ENCODE measurements at regions not wholly inside any gene's neighbourhood (a gene's known extent, or its start where the extent isn't known, plus 50 kb on each side); places are given as distances from the start of the nearest gene placed in this dataset.

DNA sequence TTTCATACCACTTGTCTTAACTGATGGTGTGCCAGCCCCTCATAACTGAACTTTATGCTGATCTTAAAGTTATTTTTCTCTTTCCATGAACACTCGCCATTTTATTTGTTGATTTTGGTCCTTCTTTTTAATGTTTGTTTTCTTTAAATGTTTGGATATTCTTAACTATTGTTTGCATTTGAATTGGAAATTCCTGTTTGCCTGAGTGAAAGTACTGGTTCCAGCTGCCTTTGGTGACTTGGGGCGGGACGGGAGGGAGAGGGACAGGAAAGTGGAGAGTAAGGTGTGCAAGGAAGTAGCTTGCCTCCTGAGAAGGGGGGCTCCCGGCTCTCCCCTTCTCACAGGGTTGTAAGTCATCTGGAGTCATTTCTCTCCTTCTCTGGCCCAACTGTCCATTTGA lies 287.1 kb upstream of the PPP2R3A start:
- no peaks in the 10 kb centered on the region for H3K79me1 ChIP-seq (ENCODE audit: low read depth in 1 of 2, low read length in 2 of 2)
- ATAC-seq (ENCODE audit: low read depth) (no peak), DNase-seq (no peak)
- H4K5ac ChIP-seq (ENCODE audit: low read depth, low read length) = no peak overlapping the region
- no peak overlapping the region for H3K14ac ChIP-seq (replicated peaks; ENCODE audit: low read depth, low read length)
- peaks cover 7% of the 10 kb centered on the region; the same call in 1 of the 2 replicates for H3K9me3 ChIP-seq (ENCODE audit: control insufficient read depth, insufficient read depth, low read length)
- H4K8ac ChIP-seq (ENCODE audit: low read depth in 2 of 2, low read length in 2 of 2) = no peak overlapping the region
- H2BK5ac ChIP-seq (ENCODE audit: low read depth, low read length, poor library complexity, severe bottlenecking) = no peak overlapping the region
- H3K36me3 ChIP-seq (ENCODE audit: control insufficient read depth, insufficient read depth, low read length) = no peaks in the 10 kb centered on the region
- intact Hi-C loops (cut with micrococcal nuclease) (no loop called here), dilution Hi-C loops (cut with HindIII; ENCODE audit: low sequenced_read_pairs, unreplicated experiment) (no loop called here), in situ Hi-C loops (cut with MboI; ENCODE audit: low sequenced_read_pairs) (no loop called here)
- BruUV-seq (replicated peaks) = no TSS peak
- no peak overlapping the region for H4K91ac ChIP-seq (ENCODE audit: insufficient read depth, low read depth, low read length)
- no peak overlapping the region for H3K9ac ChIP-seq (ENCODE audit: low read depth, low read length)
- TF ChIP-seq POLR2A (IDR thresholded peaks at IDR 0.05; ENCODE audit: low read depth, low read length) (no peak), CHD1 (IDR thresholded peaks at IDR 0.05; ENCODE audit: low read depth, low read length) (no peak), MAFK (IDR thresholded peaks at IDR 0.05; ENCODE audit: low read depth, low read length) (no peak), RFX5 (IDR thresholded peaks at IDR 0.05; ENCODE audit: low read depth, low read length) (no peak), RCOR1 (IDR thresholded peaks at IDR 0.05; ENCODE audit: insufficient replicate concordance, low read length) (no peak), BHLHE40 (IDR thresholded peaks at IDR 0.05; ENCODE audit: low read depth, low read length) (no peak), CTCF (conservative IDR thresholded peaks at IDR 0.05; ENCODE audit: low read depth, low read length) (no peak)
- TF ChIP-seq, protein P1, sequence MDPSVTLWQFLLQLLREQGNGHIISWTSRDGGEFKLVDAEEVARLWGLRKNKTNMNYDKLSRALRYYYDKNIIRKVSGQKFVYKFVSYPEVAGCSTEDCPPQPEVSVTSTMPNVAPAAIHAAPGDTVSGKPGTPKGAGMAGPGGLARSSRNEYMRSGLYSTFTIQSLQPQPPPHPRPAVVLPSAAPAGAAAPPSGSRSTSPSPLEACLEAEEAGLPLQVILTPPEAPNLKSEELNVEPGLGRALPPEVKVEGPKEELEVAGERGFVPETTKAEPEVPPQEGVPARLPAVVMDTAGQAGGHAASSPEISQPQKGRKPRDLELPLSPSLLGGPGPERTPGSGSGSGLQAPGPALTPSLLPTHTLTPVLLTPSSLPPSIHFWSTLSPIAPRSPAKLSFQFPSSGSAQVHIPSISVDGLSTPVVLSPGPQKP (IDR thresholded peaks at IDR 0.05; ENCODE audit: borderline replicate concordance, low read depth, low read length) = no peak
- TF ChIP-seq, protein P2, sequence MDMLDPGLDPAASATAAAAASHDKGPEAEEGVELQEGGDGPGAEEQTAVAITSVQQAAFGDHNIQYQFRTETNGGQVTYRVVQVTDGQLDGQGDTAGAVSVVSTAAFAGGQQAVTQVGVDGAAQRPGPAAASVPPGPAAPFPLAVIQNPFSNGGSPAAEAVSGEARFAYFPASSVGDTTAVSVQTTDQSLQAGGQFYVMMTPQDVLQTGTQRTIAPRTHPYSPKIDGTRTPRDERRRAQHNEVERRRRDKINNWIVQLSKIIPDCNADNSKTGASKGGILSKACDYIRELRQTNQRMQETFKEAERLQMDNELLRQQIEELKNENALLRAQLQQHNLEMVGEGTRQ (IDR thresholded peaks at IDR 0.05; ENCODE audit: low read depth, low read length) = no peak
- no peak overlapping the region for H2AK9ac ChIP-seq (replicated peaks; ENCODE audit: low read depth, low read length, poor library complexity)
- H3K56ac ChIP-seq (ENCODE audit: extremely low read depth, insufficient read depth, low read length) = no peak overlapping the region
- H3K27ac ChIP-seq (ENCODE audit: insufficient read depth, low read length) = no peak overlapping the region
- H3K18ac ChIP-seq (ENCODE audit: low read depth, low read length) = no peak overlapping the region
- no peaks in the 10 kb centered on the region for H3K4me1 ChIP-seq (ENCODE audit: control insufficient read depth, insufficient read depth, low read length)
- no peak overlapping the region for H2BK120ac ChIP-seq (ENCODE audit: low read depth, low read length)
- no peak overlapping the region for H2AK5ac ChIP-seq (ENCODE audit: low read depth, low read length)
- H4K20me1 ChIP-seq (ENCODE audit: insufficient read depth, low read length) = no peaks in the 10 kb centered on the region
- no peak overlapping the region for H2BK20ac ChIP-seq (ENCODE audit: low read depth, low read length)
- no peak overlapping the region for H3K4me3 ChIP-seq (ENCODE audit: insufficient read depth, low read depth, low read length)
- no peak overlapping the region for H3K23ac ChIP-seq (ENCODE audit: low read depth, low read length)
- no peak overlapping the region for H3K4ac ChIP-seq (ENCODE audit: low read depth, low read length)
- no peak overlapping the region for H2AFZ ChIP-seq (replicated peaks; ENCODE audit: low read length, poor library complexity)
- no peaks in the 10 kb centered on the region for H3K9me1 ChIP-seq (ENCODE audit: insufficient read depth, low read length)
- H2BK15ac ChIP-seq (ENCODE audit: low read depth, low read length) = no peak overlapping the region
- no peaks in the 10 kb centered on the region for H3K27me3 ChIP-seq (ENCODE audit: control insufficient read depth, insufficient read depth, low read length)
- H3K4me2 ChIP-seq (ENCODE audit: low read depth, low read length) = no peak overlapping the region
- ChIA-PET CTCF (no interaction called here), POLR2A (ENCODE audit: unreplicated experiment) (no interaction called here)
- no CpG with 5 or more reads among the region's 4 CpGs for WGBS, 2 experiments (ENCODE audit: extremely low coverage in 2 of 2, insufficient read length in 1 of 2)
